GM12875 (cell line): ENCODE measurements at regions not wholly inside any gene's neighbourhood (a gene's known extent, or its start where the extent isn't known, plus 50 kb on each side); places are given as distances from the start of the nearest gene placed in this dataset.

Source experiments
- H3K4me3 ChIP-seq: one replicate; pipeline ENCODE4 v1.5.1; 2011; ENCODE audit warnings: low read depth, low read length, control low read depth
- CTCF ChIP-seq: IDR thresholded peaks from 2 replicates; pipeline ENCODE4 v1.5.1; 2011; ENCODE audit warnings: low read depth, mild to moderate bottlenecking, control low read depth, inconsistent platforms, low read length, moderate library complexity, borderline replicate concordance; ENCODE audit not compliant: insufficient read depth

DNA sequence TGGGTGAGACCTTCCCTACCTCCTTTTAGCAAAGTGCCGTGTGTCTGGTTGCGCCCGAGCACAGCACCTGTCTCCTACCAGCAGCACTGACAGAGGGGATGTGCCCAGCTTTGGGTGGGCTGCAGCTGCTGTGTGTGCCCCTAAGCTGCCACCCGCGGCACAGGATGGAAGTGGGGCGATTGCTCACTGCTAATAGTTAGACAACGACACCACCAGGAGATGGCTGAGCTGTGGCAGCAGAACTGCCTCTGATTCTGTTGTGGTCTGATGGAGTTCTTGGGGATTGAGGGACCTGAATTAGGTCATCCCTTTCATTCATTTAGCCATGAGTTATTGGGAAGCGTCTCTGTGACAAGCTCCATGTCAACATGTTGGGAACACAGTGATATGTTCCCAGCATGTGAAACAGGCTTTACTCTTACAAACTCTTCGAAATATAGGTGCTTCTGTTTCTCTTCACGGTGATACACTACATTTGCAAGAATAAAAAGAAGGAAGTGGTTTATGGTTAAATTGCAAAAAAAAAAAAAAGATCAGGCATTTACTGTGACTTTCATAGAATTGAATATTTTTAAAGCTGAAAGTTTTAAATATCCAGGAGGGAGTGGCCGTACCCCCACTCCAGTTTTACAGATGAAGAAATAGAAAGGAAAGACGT, 184.4 kb downstream of the MAF start:
- TF ChIP-seq CTCF: no peak
- H3K4me3 ChIP-seq: no peak overlapping the region

DNA sequence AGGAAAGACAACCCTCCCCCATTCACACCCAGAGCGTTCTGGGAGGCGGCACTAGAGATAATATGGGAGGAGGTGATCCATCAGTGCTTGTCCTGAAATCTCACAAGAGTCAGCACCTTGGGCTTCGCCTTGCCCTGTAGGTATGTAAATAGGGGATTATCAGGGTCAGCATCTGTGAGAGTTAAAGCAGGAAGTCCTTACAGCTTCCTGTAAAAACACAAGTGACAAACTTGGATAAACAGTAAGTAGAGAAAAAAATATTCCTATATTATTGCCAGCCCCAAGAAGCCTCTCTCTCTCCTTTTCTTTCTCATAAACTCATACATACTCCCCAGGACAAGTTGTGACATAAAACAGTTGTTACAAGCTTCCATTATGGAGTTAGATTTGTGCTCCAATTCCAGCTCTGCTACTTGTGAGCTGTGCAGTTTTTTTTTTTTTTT, 187.7 kb downstream of the MAF start:
- no peak for TF ChIP-seq CTCF
- no peak overlapping the region for H3K4me3 ChIP-seq

DNA sequence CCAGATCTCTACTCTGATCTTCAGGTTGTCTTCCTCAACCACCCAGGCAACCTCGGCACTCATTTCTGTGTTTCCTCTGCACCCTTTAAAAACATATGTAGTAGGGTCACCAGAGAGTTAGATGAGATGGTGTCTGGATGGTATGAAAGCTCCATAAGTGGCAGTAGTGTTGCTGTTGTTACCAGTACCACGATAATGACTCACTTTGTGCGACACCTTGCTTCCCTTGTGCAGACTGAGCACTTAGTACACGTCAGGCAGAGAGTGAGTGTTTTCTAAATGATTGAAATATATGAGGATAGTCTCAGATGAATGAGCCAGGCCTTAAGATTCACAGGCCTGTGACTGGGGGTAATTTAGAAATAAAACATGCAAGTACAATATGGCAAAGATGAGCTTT, 188.7 kb downstream of the MAF start:
- no peak for TF ChIP-seq CTCF
- H3K4me3 ChIP-seq: no peak overlapping the region

DNA sequence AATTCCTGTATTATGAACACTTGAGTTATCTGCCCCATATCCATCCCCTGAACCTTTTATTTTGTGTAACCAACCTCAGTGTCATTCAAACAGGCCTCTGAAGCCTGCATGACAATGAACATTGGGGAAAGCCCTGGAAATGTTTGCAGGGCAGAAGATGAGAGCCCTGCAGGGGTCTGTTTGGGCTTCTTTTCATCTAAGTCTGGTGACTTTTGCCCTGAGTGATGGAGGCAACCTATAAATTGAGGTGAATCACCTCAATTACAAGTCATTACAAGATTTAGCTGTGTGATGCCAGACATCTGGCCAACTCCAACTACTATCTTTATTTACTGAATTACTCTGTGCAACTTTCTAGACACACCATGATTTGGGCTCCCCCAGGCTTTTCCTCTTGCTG, 189.2 kb downstream of the MAF start:
- no peak for TF ChIP-seq CTCF
- no peak overlapping the region for H3K4me3 ChIP-seq

DNA sequence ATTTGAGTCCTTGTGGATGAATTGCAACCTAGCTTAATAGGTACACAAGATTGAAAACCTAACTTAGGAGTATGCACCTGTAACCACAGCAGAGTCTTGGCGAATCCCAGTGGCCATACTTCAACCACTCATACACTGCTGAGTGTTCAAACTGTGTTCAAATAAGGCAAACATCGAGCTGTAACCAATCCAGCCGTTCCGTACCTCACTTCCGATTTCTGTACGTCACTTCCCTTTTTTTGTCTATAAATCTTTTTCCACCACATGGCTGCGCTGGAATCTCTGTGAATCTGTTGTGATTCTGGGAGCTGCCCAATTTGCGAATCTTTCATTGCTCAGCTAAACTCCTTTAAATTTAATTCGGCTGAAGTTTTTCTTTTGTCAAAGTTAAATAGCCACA, 190.6 kb downstream of the MAF start:
- H3K4me3 ChIP-seq: no peak overlapping the region
- TF ChIP-seq CTCF: no peak

- no peak overlapping the region for H3K4me3 ChIP-seq
- TF ChIP-seq CTCF: no peak
Measured at GRCh38 chr16:79408355-79408754, 192.2 kb downstream of the MAF start.

DNA sequence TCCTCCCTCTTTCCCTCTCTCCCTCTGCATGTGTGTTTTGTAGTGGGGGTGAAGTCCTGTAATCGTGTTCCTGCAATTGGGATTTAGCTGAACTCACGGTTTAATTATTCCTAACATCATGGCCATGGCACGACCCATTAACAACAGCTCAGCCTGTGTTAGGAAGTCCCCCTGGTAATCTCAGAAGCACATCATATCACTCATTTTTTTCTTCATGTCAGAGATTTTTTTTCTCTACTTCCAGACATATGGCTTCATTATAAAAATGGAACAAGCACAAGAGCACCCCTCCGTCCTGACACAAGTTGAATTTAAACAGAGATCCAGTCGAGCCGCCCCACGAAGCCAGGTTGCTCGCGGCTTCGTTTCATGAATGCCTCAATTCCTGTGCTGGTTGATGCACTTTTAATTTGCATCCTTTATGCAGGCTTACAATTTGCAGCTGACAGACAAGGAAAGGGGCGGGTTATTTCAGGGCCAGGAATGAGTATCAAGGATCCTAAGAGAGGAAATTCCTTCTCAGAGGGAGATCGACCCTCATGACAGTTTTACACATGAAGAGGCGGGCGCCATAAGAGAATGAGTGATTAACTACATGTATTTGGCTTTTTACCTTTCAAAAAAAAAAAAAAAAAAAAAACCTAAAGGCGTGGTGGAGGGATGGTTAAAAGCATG, 192.9 kb downstream of the MAF start:
- H3K4me3 ChIP-seq: no peak overlapping the region
- no peak for TF ChIP-seq CTCF
